NCI-H1694 treated with DMSO at 0.1 percent for 48 hours (cell line): ENCODE measurements at regions not wholly inside any gene's neighbourhood (a gene's known extent, or its start where the extent isn't known, plus 50 kb on each side); places are given as distances from the start of the nearest gene placed in this dataset.
"Not testable (repeated sequence)": the region's sequence is repeated elsewhere in the genome, so short reads cannot be mapped to it uniquely, and the experiment has no call there.

Experiments used
- DNase-seq: peaks from one replicate; lab custom pipeline; 2025; lab: John Stamatoyannopoulos, UW

DNA sequence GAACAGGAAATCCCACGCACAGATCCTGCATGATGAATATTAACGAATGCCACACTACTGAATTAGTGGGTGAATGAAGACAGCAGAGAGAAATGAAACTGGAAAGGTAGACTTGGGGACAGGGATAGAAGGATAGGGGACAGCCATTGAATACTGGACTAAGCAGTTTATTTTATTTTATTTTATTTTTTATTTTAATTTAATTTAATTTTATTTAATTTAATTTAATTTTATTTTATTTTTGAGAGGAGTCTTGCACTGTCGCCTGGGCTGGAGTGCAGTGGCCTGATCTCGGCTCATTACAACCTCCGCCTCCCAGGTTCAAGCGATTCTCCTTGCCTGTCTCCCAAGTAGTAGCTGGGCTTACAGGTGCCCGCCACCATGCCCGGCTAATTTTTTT lies 385.2 kb downstream of the GPAT3 start:
- no peak for DNase-seq

DNA sequence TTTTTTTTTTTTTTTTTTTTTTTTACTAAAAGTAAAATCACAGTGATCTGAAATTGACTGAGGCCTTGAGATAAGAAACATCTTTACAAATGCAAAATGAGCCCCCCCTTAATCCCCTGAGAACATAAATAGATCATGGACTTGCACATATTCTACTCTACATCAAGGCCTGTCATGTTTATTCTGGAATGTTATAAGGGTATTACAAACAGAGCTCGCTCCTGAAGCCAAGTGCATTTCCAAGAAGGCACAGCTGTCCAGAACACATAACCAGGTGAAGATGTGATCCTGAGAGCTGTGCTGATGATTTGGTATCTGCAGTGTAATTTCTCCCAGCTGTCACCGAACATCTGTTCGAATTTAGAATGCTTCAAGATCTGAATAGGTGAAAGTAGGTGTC lies 384.5 kb downstream of the GPAT3 start:
- no peak for DNase-seq

DNA sequence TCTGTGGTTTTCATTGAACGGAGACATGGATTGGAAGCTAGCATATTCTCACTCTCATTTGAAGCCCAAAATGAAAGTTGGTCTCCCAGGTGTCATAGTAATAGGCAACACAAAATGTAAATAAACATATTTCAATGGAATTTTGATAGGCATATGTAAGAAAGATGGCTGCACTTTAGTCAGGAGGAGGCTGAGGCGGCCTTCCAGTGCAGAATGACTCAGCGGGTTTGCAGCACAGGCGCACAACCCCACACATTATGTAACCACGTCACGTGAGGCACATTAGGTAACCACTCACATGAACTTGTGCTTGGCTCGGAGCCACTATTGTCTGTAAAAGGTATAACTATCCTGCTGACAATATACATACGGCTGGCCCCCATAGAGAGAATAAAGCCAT lies 381.7 kb downstream of the GPAT3 start:
- no peak for DNase-seq

DNA sequence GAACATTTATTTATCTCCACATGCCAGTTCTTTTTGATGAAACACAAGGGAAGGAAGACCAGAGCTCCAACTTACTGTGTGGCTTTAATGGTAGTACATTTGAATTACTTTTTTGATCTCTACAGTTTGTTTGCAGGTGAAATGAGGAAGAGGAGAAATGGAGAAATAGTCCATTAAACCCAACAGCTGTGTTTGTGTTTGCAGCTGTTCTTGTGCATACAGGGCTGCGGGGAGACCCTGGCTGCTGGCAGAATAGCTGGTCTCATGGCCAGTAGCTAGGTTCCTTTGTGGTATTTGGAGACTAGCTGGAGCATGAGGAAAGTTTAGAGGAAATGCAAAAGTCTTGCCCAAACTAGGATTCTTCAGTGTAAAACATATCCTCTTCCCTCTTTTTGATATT lies 374.8 kb downstream of the GPAT3 start:
- no peak for DNase-seq

DNA sequence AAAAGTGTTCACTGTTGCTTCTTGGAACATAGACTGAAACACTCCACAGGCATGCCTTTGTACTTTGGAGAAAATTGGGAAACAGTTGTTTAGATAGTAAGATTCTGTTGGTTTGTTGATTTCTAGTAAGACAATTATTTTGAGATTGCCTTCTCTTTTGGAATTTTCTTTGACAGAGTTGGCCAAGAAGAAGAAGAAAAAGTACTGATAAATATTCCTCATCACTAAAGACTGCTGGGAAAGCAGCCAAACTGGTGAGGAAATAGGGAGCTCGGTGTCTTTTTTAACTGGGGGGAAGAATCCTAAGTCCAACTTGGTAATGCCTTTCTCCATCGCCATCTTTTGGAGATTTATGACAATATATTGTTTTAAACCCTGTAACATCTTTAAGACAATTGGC lies 370.7 kb downstream of the GPAT3 start:
- no peak for DNase-seq

DNA sequence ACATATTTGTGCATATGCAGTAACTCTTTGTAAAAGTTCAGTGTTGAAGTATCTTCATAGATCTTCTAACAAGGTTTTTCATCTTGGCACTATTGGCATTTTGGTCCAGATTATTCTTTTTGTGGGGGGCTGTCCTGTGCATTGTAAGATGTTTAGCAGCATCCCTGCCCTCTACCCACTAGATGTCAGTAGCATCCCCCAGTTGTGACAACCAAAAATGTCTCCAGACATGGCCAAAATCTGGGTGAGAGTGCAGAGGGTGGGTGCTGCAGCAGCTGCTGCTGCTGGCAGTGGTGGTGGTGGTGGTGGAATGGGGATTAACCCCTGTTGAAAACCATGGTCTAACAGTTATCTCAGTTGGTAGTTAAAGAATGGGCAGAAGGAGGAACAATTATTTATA lies 370.0 kb downstream of the GPAT3 start:
- DNase-seq: peak; percentile 44

DNA sequence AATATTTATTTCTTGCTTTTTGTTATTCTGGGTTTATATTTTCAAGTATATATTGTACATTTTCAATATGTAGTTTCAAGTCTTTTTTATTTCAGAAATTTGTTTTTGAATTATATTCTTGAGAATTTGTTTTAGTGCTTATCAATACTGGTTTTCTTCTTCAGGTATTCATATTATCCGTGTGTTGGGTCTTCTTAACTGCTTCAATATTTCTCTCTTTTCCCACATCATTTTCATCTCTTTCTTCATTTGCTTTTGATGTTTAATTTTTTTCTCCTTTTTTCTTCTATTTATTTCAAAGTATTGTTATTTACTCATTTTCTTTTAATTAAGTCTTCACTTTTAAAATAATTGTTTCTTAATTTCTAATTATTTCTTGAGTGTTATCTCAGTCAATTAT lies 367.8 kb downstream of the GPAT3 start:
- DNase-seq: not testable (repeated sequence)

DNA sequence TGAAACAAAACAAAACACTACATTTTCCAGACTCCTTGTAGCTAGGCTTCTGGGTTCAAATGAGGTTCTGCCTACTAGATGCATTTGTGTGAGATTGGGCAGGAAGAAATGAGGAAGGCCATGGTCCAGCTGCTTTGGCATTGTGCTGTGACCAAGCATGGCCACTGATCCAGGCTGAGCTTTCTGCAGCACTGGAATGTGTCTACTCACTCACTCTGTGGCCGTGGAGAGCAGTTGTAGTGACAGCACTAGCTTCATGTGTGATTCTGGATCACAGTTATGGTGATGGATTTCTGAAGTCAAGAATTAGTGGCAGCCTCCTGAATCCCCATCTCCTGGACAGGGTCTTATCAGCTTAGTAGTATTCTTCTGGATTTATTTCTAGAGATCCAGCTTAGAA lies 358.9 kb downstream of the GPAT3 start:
- no peak for DNase-seq

DNA sequence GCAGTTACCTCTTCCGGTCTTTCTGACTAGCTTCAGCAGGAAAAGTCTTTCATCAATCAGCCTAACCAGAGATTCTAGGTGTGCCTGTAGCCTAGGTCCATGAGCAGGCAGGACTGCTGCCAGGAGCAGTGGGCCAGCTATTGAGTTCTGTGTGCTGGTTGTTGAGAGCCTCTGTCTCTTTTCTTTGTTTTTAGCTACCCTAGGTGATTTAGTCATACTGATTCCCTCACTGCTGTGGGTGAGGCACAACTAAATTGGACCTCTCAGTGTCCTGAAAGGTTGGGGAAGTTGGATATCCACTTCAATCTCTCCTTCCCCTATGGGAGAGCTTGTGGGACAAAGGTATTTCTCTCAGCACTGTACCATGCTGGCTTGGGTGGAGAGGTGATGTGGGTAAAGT lies 354.9 kb downstream of the GPAT3 start:
- DNase-seq: no peak

DNA sequence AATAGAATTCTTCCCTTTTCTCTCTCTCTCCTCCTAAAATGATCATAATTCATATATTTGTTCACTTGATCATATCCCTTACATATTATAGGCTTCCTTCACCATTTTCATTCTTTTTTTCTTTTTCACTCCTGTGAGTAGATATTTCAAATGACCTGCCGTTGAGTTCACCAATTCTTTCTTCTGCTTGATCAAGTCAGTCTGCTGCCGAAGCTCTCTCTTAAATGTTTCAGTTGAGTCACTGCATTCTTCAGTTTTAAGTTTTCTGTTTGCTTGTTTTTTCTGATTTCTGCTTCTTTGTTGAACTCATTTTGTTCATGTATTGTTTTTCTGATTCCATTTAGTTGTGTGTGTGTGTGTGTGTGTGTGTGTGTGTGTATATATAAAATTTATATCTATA lies 354.3 kb downstream of the GPAT3 start:
- no peak for DNase-seq

DNA sequence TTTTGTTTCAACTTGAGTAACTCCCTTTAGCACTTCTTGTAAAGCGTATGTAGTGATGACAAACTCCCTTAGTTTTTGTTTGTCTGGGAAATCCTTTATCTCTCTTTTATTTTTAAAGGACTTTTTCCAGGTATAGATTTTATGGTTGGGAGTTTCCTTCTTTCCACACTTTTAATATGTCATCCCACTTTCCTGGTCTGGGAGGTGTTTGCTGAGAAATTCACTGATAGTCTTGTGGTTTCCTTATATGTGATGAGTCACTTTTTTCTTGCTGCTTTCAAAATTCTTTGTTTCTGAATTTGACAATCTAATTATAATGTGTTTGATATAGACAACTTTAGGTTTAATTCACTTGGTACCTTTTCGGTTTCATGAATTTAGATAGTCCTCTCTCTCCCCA lies 353.9 kb downstream of the GPAT3 start:
- DNase-seq: no peak

DNA sequence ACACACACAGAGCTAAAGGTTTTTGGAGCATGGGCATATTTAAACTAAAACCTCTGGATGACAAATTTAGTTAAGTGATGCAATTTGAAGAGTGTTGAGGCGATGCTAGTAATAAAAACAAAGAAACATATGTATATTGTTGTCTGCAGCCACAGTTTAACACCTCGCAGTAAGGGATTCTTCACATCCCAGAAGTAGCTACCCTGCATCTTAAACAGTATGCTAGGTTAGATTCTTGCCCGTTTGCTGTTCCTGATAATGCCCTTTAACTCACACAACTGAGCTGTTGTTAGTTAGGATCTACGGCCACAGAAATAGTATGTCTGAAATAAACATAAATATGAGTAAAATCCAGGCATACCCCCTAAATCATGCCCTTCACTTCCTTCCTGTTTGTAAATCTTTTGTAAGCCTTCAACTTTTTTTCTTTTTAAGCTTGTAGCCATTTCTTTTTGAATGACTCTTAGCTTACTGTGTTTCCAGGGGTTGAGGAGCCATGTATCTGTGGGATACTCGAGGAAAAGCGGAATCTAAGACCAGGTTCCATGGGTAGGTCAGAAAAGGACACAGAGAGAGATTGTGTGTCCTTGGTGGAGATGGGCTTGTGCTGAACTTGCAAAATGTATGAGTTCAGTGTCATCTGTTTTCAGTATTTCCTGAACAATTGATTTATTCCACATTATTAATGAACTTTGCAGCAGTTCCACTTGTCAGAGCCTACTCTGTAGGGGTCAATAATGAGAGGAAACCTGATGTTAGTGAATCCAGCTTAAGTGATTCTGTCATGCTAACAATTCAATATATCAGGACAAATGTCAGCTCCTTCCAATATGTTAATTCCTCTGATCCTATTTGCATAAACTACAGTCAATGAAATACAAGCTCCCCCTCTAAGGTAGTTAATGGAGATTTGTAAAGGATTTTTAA lies 349.6 kb downstream of the GPAT3 start:
- DNase-seq: no peak

DNA sequence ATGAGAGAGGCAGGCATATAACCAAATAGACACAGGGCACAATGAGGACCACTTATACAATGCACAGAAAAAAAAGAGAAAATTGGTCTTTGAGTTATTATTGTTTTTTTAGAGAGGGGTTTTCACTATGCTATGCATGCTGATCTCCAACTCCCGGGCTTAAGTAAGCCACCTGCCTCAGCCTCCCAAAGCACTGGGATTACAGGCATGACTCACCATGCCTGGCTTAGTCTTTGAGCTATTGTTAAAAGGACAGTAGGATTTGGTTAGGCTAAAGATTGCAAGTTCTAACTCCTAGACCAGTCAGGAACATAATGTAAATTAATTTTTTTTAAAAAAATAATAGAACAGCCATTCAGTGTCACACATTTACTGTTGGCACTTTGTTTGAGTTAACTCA lies 340.1 kb downstream of the GPAT3 start:
- no peak for DNase-seq

DNA sequence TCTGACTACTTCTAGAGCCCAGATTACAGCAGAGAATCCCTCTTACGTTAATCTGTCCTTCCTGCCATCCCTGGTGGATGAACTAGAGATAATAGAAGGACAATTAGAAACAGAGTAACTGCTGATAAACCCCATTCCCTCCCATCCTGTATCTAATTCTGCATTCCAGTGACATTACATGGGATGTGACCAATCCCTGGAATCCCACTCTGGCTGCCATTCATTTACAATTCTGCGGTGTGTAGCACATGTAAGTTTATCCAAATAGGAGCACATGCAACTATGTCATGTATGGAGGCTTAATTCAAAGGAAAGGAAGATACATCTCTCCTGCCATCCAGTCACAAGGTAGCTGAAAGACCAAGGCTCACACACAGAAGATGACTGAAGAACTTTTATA lies 339.5 kb downstream of the GPAT3 start:
- DNase-seq: no peak

DNA sequence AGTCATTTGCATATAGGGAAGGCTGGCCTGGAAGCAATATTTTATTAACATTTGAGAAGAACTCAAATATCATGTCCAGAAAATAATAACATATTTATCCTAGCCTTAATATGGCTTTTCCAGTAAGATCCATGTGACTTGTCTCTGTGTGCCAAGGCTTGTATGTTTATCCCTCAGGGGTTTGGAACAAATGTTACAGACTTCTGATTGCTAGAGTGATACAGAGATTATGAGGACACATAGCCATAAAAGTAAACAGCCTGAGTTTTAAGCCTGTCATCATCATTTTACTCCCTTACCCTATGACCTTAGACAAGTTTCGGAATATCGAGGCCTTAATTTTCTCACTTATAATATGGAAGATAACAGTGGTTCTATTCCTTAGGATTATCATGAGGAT lies 338.1 kb downstream of the GPAT3 start:
- no peak for DNase-seq

DNA sequence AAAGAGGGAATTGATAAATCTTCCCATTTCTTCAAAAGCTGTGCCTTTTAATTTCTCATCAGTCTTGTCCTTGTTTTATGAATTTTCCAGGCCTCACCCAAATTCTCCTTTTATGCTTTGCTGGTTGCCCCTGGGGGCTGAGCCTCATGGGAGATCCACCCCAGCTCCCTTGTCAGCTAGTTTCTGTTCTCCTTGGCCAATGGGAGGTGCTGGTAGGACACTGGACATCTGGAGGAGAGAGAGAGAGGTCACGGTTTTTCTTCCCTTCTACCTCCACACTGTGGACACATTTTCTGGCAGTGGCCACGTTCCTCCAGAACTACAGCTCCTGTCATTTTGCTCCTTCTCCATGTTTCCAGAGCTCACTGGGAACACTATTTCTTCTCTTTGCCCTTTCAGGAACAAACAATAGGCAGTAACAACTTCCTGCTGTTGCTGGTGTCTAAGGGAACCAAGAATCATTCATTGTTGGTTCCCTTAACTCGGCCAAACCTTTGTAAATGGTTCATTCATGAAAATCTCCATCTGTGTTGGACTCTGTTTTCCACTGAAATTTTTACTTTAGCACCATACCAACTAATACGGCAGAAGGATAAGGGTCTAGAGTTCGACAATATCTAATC lies 334.5 kb downstream of the GPAT3 start:
- DNase-seq: no peak

DNA sequence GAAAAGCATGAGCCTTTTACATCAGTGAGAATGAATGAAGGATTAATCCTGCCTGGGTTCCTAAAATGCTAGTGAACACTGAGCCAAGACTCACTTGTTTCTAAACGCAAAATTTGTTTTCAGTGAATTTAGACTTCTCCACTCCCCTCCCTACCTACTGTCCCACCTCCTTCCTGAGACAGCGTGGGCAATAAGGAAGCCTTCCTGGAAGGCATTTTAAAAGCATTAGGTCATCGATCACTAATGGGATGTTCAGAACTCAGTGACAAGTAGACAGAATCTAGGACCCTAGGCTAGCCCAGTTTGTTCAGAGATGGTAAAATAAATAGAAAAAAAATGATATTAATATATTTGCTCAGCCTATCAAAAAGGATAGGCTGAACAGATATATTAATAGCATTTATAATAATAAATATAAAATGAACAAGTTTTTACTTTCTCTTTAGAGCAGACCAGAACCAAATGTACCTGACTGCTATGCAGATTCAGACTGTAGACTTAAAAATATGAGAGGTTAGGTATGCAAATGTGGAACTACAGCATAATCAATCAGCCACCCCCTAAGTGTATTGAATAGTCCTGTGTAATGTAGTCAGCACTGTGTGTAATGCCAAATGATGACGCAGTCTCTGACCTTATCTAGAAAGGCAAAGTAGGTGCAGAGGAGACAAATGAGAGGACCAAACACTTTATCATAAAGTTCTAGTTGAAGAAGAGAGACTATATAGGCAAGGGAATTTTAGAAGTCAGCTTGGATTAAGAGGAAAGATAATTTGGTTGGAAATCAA lies 331.1 kb downstream of the GPAT3 start:
- no peak for DNase-seq

DNA sequence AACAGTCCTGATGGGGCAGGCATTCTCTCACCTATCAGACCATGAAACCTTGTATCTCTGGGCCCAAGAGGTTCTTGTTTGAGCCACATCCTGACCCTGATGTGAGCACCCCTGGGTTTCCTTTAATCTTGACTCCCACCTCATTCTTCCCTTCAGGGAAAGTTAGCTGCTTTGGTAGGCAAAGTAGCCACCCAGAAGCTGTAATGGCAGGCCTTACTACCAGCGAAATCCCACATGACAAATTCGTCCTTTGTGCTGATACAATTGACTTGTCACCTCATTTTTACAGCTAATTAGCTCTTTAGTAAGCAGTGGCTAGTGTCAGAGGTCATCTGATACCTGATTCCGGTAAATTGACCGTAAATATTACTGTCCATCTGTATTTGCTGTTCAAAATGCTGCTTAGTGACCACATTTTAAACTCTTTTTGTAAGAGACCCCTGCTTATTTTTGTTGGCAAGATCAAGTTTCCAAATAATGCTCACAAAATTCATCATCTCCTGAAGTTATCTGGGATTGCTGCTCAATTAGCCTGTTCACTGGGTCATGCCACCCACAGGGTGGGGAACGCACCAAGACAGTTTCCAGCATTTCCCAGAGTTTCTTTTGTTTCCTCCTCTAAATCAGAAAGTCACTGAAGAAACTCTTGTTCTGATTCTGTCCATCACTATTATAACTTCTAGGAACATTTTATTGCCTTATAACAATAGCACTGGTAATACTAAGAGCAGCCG lies 329.7 kb downstream of the GPAT3 start:
- DNase-seq: no peak

DNA sequence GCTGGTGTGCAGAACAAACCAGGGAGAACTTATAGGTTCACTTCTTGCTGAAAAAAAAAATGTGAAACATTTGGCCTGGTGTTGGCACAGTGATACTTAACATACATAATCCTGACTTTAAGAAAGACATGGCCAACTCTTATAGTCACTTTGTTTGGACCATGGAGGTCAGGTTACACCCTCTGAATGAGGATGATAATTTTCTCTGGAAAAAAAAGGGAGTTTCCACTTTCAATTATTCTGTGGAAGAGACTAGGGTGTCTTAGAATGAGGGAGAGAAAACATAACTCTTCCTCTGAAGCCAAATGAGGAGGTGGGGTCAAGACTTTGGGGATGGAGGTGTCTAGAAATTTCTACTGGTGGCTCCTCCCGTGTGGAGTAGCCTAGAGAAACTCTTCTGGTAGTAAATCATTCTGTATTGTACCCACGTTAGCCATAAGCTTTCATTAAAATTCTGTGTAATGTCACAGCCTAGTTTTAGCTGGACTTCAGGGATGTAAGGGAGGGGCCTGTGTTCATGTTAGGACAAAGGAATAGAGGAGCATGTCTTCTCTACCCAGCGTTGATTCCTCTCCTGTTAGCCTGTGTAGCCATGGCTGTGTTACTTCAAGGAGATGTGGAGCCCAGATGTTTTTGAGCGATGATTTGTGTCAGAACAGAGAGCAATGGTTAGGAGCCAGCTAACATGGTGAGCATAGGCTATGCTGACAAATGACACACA lies 328.3 kb downstream of the GPAT3 start:
- DNase-seq: no peak

DNA sequence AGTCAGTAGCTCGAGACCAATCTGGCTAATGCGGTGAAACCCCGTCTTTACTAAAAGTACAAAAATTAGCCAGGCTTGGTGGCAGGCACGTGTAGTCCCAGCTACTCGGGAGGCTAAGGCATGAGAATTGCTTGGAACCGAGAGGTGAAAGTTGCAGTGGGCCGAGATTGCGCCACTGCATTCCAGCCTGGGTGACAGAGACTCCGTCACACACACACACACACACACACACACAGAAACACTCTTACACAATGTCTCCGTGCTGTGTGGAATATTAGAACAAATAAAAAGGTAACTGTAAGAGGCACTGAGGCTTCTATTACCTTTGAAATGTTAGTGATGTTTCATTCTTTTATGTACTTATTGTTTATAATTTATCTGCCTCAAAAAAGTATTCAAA lies 326.6 kb downstream of the GPAT3 start:
- DNase-seq: no peak

DNA sequence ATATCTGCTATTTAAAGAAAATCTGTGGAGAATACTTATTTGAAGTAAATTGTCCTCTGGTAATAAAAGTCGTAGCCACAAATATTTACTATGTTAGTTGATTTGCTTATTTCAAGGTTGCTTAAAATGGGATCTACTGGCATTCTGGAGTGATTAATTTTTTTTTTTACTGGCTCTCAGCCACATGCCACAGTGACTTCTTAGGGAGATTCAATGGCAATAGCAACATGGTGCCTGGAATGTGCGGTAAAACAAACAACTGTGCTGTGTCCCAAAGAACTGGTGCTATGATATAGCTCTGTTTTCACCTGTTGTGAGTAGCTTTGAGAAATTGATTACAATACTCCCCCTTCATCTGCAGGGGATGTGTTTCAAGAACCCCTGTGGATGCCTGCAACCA lies 324.3 kb downstream of the GPAT3 start:
- no peak for DNase-seq

DNA sequence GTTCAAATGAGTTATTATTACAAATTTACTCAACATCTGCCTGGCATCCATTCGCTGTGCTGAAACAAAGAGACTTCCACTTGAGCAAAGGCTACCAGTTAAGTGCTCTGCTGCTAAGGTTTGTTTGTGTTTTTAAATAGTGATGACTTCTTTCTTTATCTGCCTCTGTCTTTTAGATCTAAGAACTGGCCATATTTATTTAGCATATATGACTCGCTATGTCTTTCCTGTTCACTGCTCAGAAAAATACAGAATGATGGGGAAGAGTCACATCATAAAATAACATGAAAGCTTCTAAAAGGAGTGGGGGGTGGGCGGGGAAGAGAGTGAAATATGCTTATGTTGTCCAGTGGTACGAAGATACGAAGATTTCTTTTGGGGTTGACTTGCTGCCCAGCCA lies 322.2 kb downstream of the GPAT3 start:
- DNase-seq: no peak
